ENCODE measurements at regions not wholly inside any gene's neighbourhood (a gene's known extent, or its start where the extent isn't known, plus 50 kb on each side); places are given as distances from the start of the nearest gene placed in this dataset.

GRCh38 chr3:99199021-99199420 is 297.5 kb upstream of the DCBLD2 start:
- TF ChIP-seq CTCF (IDR thresholded peaks at IDR 0.05) (no peak), POLR2A (IDR thresholded peaks at IDR 0.05) (no peak)

All from Peyer's patch (tissue), 4 donors.